Spleen (tissue), 11 donors: ENCODE measurements at regions not wholly inside any gene's neighbourhood (a gene's known extent, or its start where the extent isn't known, plus 50 kb on each side); places are given as distances from the start of the nearest gene placed in this dataset.
"Not testable (repeated sequence)": the region's sequence is repeated elsewhere in the genome, so short reads cannot be mapped to it uniquely, and the experiment has no call there.

Experiments
- DNase-seq: peaks from one replicate; pipeline ENCODE4 v3.0.0-alpha.2; 2020
- H3K27ac ChIP-seq, 8 donors: fragments of 200-600 bp; sonication (generic) in 7 of 8; 1 replicate in 4 of 8; 2 replicates in 4 of 8; pipeline versions ENCODE4 v1.5.0 to v1.8.0; 2016 to 2021; ENCODE audit warnings: inconsistent platforms in 4 of 8, mild to moderate bottlenecking in 4 of 8, moderate library complexity in 1 of 8
- H3K27me3 ChIP-seq, 7 donors: fragments of 200-600 bp; sonication (generic) in 6 of 7; replicated peaks in 1 of 7; 1 replicate in 4 of 7; 2 replicates in 3 of 7; pipeline versions ENCODE4 v1.5.0 to v1.8.0; 2016 to 2021; ENCODE audit warnings: inconsistent platforms in 3 of 7, mild to moderate bottlenecking in 1 of 7
- H3K36me3 ChIP-seq, 6 donors: fragments of 200-600 bp; sonication (generic) in 5 of 6; 1 replicate in 4 of 6; 2 replicates in 2 of 6; pipeline versions ENCODE4 v1.5.0 to v1.8.0; 2016 to 2021; ENCODE audit warnings: inconsistent platforms in 2 of 6
- H3K4me1 ChIP-seq, 6 donors: fragments of 200-600 bp; sonication (generic) in 5 of 6; 1 replicate in 3 of 6; 2 replicates in 3 of 6; pipeline versions ENCODE4 v1.5.0 to v1.8.0; 2016 to 2021; ENCODE audit warnings: inconsistent platforms in 3 of 6
- H3K4me3 ChIP-seq, 8 donors: fragments of 200-600 bp; sonication (generic) in 7 of 8; 1 replicate in 4 of 8; 2 replicates in 4 of 8; pipeline versions ENCODE4 v1.5.0 to v1.8.0; 2016 to 2021; ENCODE audit warnings: inconsistent platforms in 4 of 8, mild to moderate bottlenecking in 4 of 8, moderate library complexity in 2 of 8
- H3K9me3 ChIP-seq, 8 donors: fragments of 200-600 bp; sonication (generic) in 7 of 8; 1 replicate in 4 of 8; 2 replicates in 4 of 8; pipeline versions ENCODE4 v1.5.0 to v1.8.0; 2016 to 2021; ENCODE audit warnings: inconsistent platforms in 4 of 8
- POLR2A ChIP-seq, 3 donors: fragments of 450-650 bp; IDR thresholded peaks; one replicate each; pipeline ENCODE4 v1.5.1; 2017; ENCODE audit warnings: antibody characterized with exemption in 3 of 3, mild to moderate bottlenecking in 1 of 3
- POLR2AphosphoS5 ChIP-seq, 3 donors: sonication (generic); formaldehyde crosslinking; IDR thresholded peaks; one replicate each; pipeline ENCODE4 v1.5.1; 2017; ENCODE audit warnings: antibody characterized with exemption in 3 of 3
- WGBS, 5 donors: extraction: QIAGEN DNeasy Blood & Tissue Kit in 3 of 5; methylation state at CpG; one replicate each; pipeline versions ENCODE4 v1.1.5 to v1.1.7; 2013 to 2018; 5-methylcytosine and 5-hydroxymethylcytosine counted together
- intact Hi-C: fragments of 100-400 bp; cut with DNase I; formaldehyde crosslinking; loops from one replicate; pipeline ENCODE4 v1.15.0; 2023; ENCODE audit warnings: low total_unique reads
- TF ChIP-seq, protein P1 (sequence below), 11 experiments: fragments of 200-600 bp in 7 of 11; fragments of 450-650 bp in 4 of 11; sonication (generic) in 4 of 11; IDR thresholded peaks in 8 of 11; conservative IDR thresholded peaks in 3 of 11; 1 replicate in 7 of 11; 2 replicates in 4 of 11; pipeline versions ENCODE4 v1.4.0 to v1.8.0; 2016 to 2021; ENCODE audit warnings: antibody characterized with exemption in 11 of 11, inconsistent platforms in 4 of 11, mild to moderate bottlenecking in 1 of 11
- donor health status: healthy with polysubstance abuse.
- donor health status: DM: no; HTN: no; CAD: no; lungs with moderate emphysema.
- donor health status: DM: no; HTN: no; CAD: no.
- donor health status: Bipolar disorder and iron deficiency.
- donor health status: healthy.
- donor health status: DM: no; HTN: no; CAD: no.
- donor health status: DM: yes; HTN: yes; CAD: no.

DNA sequence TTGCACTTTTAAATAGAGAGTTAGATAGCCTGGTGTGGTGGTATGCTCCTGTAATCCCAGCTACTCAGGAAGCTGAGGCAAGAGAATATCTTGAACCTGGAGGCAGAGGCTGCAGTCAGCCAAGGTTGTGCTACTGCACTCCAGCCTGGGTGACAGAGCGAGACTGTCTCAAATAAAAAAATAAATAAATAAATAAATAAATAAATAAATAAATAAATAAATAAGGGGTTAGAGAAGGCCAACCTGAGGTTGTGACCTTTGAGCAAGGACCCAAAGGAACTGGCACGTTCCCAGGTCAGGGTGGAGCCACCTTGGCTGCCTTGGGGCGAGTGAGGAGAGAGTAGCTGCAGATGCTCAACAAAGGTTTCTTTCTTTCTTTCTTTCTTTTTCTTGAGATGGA, 65.3 kb upstream of the TENM4 start:
- WGBS, 5 donors = 72 to 88% (median 77%) methylated on average over 3 of the region's 3 CpGs
- intact Hi-C loops = no loop called here
- Histone ChIP-seq H3K4me3 (no peak overlapping the region), H3K9me3 (no peaks in the 10 kb centered on the region), H3K36me3 (no peaks in the 10 kb centered on the region), H3K27me3 (peaks cover 0 to 9% (median 0%) of the 10 kb centered on the region in 7 donors), H3K27ac (no peak overlapping the region), H3K4me1 (no peaks in the 10 kb centered on the region)
- TF ChIP-seq POLR2AphosphoS5 (IDR thresholded peaks at IDR 0.05) (no peak), POLR2A (IDR thresholded peaks at IDR 0.05) (no peak)
- TF ChIP-seq, protein P1, sequence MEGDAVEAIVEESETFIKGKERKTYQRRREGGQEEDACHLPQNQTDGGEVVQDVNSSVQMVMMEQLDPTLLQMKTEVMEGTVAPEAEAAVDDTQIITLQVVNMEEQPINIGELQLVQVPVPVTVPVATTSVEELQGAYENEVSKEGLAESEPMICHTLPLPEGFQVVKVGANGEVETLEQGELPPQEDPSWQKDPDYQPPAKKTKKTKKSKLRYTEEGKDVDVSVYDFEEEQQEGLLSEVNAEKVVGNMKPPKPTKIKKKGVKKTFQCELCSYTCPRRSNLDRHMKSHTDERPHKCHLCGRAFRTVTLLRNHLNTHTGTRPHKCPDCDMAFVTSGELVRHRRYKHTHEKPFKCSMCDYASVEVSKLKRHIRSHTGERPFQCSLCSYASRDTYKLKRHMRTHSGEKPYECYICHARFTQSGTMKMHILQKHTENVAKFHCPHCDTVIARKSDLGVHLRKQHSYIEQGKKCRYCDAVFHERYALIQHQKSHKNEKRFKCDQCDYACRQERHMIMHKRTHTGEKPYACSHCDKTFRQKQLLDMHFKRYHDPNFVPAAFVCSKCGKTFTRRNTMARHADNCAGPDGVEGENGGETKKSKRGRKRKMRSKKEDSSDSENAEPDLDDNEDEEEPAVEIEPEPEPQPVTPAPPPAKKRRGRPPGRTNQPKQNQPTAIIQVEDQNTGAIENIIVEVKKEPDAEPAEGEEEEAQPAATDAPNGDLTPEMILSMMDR (IDR thresholded peaks at IDR 0.05 in 8 of 11, conservative IDR thresholded peaks at IDR 0.05 in 3 of 11) = no peak
- no peak for DNase-seq

DNA sequence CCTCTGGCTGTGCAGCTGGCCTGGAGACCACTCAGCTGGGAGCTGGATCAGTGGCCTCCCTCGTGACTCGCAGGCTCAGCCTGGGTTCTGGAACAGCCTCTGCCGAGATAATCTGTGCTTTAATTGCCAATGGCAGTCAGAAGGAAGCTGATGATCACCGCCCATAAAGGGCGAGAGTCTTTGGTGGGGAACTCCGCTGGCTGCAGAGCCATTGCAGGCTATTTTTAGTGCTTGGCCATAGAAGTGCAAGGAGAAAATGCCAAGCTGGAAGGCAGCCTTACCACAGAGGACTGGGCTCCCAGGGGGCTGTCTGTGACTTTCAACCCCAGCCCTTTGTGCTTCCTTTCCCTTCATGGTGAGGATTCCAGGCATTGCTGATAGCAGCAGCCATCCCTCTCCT, 62.2 kb upstream of the TENM4 start:
- Histone ChIP-seq H3K36me3 (no peaks in the 10 kb centered on the region), H3K27ac (no peak overlapping the region), H3K4me1 (no peaks in the 10 kb centered on the region), H3K9me3 (peaks cover 0 to 2% (median 0%) of the 10 kb centered on the region in 8 donors), H3K27me3 (peaks cover 0 to 9% (median 0%) of the 10 kb centered on the region in 7 donors), H3K4me3 (no peak overlapping the region)
- no peak for TF ChIP-seq POLR2AphosphoS5 (IDR thresholded peaks at IDR 0.05)
- no peak for TF ChIP-seq POLR2A (IDR thresholded peaks at IDR 0.05)
- TF ChIP-seq, protein P1 (IDR thresholded peaks at IDR 0.05 in 8 of 11, conservative IDR thresholded peaks at IDR 0.05 in 3 of 11) = no peak
- 37 to 64% (median 50%) methylated on average over 6 of the region's 6 CpGs for WGBS, 5 donors
- intact Hi-C loops = no loop called here
- no peak for DNase-seq

DNA sequence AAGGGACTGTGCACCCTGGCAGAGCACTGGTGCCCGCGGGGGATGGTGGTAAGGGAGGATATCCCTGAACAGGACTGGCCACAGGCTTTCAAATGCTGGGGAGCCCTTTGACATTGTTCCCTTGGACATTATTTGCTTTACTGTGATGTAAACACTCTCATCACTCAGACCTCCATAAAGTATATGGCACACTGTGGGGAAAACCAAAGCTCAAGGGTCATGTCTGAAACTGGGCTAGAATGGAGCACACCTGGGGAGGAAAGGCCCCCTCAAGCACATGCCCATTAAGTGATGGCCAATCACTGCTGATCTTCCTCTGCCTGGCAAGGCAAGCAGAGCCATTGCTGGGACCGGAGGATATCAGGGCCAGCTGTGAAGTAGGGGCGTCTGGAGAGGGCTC, 60.9 kb upstream of the TENM4 start:
- no peak overlapping the region for H3K4me3 ChIP-seq
- peaks cover 0 to 11% (median 3%) of the 10 kb centered on the region in 8 donors for H3K9me3 ChIP-seq
- DNase-seq = no peak
- TF ChIP-seq, protein P1 (IDR thresholded peaks at IDR 0.05 in 8 of 11, conservative IDR thresholded peaks at IDR 0.05 in 3 of 11) = no peak
- TF ChIP-seq POLR2AphosphoS5 (IDR thresholded peaks at IDR 0.05) = no peak
- TF ChIP-seq POLR2A (IDR thresholded peaks at IDR 0.05) = no peak
- WGBS, 5 donors = 64 to 94% (median 82%) methylated on average over 4 of the region's 4 CpGs
- no peaks in the 10 kb centered on the region for H3K4me1 ChIP-seq
- H3K27me3 ChIP-seq = peaks cover 0 to 9% (median 0%) of the 10 kb centered on the region in 7 donors
- no peak overlapping the region for H3K27ac ChIP-seq
- intact Hi-C loops = no loop called here
- no peaks in the 10 kb centered on the region for H3K36me3 ChIP-seq

DNA sequence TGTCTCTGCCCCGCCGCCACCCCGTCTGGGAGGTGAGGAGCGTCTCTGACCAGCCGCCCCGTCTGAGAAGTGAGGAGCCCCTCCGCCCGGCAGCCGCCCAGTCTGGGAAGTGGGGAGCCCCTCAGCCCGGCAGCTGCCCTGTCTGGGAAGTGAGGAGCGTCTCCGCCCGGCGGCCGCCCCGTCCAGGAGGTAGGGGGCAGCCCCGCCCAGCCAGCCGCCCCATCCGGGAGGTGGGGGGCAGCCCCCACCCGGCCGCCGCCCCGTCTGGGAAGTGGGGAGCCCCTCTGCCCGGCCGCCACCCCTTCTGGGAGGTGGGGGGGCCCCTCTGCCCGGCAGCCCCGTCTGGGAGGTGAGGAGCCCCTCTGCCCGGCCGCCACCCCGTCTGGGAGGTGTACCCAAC, 59.1 kb upstream of the TENM4 start:
- WGBS, 5 donors = 70 to 96% (median 89%) methylated on average over 9 to 30 of the region's 30 CpGs
- H3K4me1 ChIP-seq, H3K4me3 ChIP-seq, H3K27ac ChIP-seq, intact Hi-C loops, H3K27me3 ChIP-seq, DNase-seq, H3K36me3 ChIP-seq: not testable (repeated sequence)
- peaks cover 0 to 11% (median 3%) of the 10 kb centered on the region in 8 donors for H3K9me3 ChIP-seq

DNA sequence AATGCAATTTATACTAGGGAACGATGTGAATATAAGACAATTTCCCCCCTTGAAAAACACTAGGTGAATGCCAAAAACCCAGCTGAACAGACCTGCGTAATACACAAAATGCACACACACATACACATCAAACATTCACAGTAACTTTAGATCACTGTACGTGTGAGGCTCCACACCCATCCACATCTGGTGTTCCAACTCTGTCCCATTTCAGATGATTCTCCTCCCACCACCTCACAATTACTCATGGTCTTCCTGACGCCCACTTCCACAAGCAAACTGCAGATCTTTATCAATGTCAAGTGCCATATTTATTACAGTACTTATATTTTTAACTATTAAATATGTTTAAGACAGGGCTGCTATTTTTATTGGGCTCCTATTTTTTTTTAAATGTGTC, 57.8 kb upstream of the TENM4 start:
- TF ChIP-seq POLR2A (IDR thresholded peaks at IDR 0.05) (no peak), POLR2AphosphoS5 (IDR thresholded peaks at IDR 0.05) (no peak)
- TF ChIP-seq, protein P1 (IDR thresholded peaks at IDR 0.05 in 8 of 11, conservative IDR thresholded peaks at IDR 0.05 in 3 of 11) = no peak
- Histone ChIP-seq H3K9me3 (peaks cover 0 to 11% (median 3%) of the 10 kb centered on the region in 8 donors), H3K36me3 (no peaks in the 10 kb centered on the region), H3K4me1 (no peaks in the 10 kb centered on the region), H3K27me3 (peaks cover 0 to 6% (median 0%) of the 10 kb centered on the region in 7 donors), H3K27ac (no peak overlapping the region), H3K4me3 (no peak overlapping the region)
- intact Hi-C loops = no loop called here
- 34 to 64% (median 63%) methylated on average over 4 of the region's 4 CpGs for WGBS, 5 donors
- DNase-seq = no peak
